ENCODE measurements at regions not wholly inside any gene's neighbourhood (a gene's known extent, or its start where the extent isn't known, plus 50 kb on each side); places are given as distances from the start of the nearest gene placed in this dataset.

GRCh38 chr1:38551318-38552307, 308.0 kb downstream of the RRAGC start:
- no peaks in the 10 kb centered on the region for H3K79me2 ChIP-seq (ENCODE audit: insufficient read depth, low read length)
- H4K20me1 ChIP-seq (ENCODE audit: control insufficient read depth, insufficient read depth, insufficient read length) = no peaks in the 10 kb centered on the region
- Mint-ChIP-seq H3K4me1 (peaks cover 11 to 13% of the 10 kb centered on the region in 2 experiments), H3K4me3 (no peak overlapping the region), H3K36me3 (ENCODE audit: insufficient read depth in 1 of 3, low read depth in 3 of 3) (no peaks in the 10 kb centered on the region), H3K27ac (no peak overlapping the region), H3K9me3 (no peaks in the 10 kb centered on the region), H3K27me3 (ENCODE audit: low read depth) (peaks cover 3% of the 10 kb centered on the region)
- H3K4me1 ChIP-seq (ENCODE audit: insufficient read depth, low read length) = no peaks in the 10 kb centered on the region
- H3K27me3 ChIP-seq (ENCODE audit: insufficient read depth, low read length) = no peaks in the 10 kb centered on the region
- no peak overlapping the region for H3K56ac ChIP-seq (ENCODE audit: insufficient read length, low read depth, low read length)
- no peak overlapping the region for H2AK5ac ChIP-seq (ENCODE audit: insufficient read length, low read length)
- no peak overlapping the region for H4K8ac ChIP-seq (replicated peaks; ENCODE audit: insufficient read length, low read depth, low read length)
- H3K23me2 ChIP-seq (ENCODE audit: insufficient read length, low read depth, low read length, poor library complexity, severe bottlenecking) = no peaks in the 10 kb centered on the region
- TF ChIP-seq, protein P1, sequence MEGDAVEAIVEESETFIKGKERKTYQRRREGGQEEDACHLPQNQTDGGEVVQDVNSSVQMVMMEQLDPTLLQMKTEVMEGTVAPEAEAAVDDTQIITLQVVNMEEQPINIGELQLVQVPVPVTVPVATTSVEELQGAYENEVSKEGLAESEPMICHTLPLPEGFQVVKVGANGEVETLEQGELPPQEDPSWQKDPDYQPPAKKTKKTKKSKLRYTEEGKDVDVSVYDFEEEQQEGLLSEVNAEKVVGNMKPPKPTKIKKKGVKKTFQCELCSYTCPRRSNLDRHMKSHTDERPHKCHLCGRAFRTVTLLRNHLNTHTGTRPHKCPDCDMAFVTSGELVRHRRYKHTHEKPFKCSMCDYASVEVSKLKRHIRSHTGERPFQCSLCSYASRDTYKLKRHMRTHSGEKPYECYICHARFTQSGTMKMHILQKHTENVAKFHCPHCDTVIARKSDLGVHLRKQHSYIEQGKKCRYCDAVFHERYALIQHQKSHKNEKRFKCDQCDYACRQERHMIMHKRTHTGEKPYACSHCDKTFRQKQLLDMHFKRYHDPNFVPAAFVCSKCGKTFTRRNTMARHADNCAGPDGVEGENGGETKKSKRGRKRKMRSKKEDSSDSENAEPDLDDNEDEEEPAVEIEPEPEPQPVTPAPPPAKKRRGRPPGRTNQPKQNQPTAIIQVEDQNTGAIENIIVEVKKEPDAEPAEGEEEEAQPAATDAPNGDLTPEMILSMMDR (conservative IDR thresholded peaks at IDR 0.05) = no peak
- no peak overlapping the region for H2BK12ac ChIP-seq (ENCODE audit: insufficient read length, low read depth, low read length)
- H3K14ac ChIP-seq (ENCODE audit: insufficient read depth, low read length) = no peak overlapping the region
- H3K9me3 ChIP-seq (ENCODE audit: control insufficient read depth, low read depth, low read length) = no peaks in the 10 kb centered on the region
- no peak overlapping the region for H3K9ac ChIP-seq (ENCODE audit: extremely low read depth, insufficient read length, low read length)
- H3K23ac ChIP-seq (ENCODE audit: insufficient read length, low read depth, low read length) = no peak overlapping the region
- H4K5ac ChIP-seq (ENCODE audit: insufficient read length, low read depth, low read length) = no peak overlapping the region
- no peak overlapping the region for H2BK15ac ChIP-seq (ENCODE audit: low read depth, low read length)
- H3K4ac ChIP-seq (ENCODE audit: low read depth, low read length) = no peak overlapping the region
- H3T11ph ChIP-seq (ENCODE audit: low read length) = no peak overlapping the region
- H3K79me1 ChIP-seq (ENCODE audit: insufficient read depth, low read depth, low read length, poor library complexity, severe bottlenecking) = no peaks in the 10 kb centered on the region
- no peak overlapping the region for H4K91ac ChIP-seq (ENCODE audit: insufficient read length, low read depth, low read length)
- H3K18ac ChIP-seq (ENCODE audit: insufficient read length, low read depth, low read length) = no peak overlapping the region
- H2BK120ac ChIP-seq (ENCODE audit: low read depth, low read length, poor library complexity, severe bottlenecking) = no peak overlapping the region
- WGBS (ENCODE audit: extremely low coverage, insufficient read length, low lambda C conversion rate) = no CpG with 5 or more reads among the region's 19 CpGs
- H2BK5ac ChIP-seq (ENCODE audit: insufficient read length, low read length) = no peak overlapping the region
- no peak overlapping the region for H2AFZ ChIP-seq (ENCODE audit: low read length)
- no peak overlapping the region for H3K27ac ChIP-seq (ENCODE audit: insufficient read length, low read depth, low read length)
- no peak overlapping the region for H3K4me2 ChIP-seq (ENCODE audit: insufficient read depth, insufficient read length, low read length)
- H2BK20ac ChIP-seq (ENCODE audit: low read depth, low read length, poor library complexity, severe bottlenecking) = no peak overlapping the region
- no peak for DNase-seq

All from H9 (cell line).